Colonic mucosa (tissue), 4 donors: ENCODE measurements at regions not wholly inside any gene's neighbourhood (a gene's known extent, or its start where the extent isn't known, plus 50 kb on each side); places are given as distances from the start of the nearest gene placed in this dataset.

ENCODE experiments used
- DNase-seq: peaks from one replicate; pipeline ENCODE4 v3.0.0-alpha.2; 2020
- H3K27ac ChIP-seq: fragments of 200-600 bp; one replicate; pipeline ENCODE4 v1.8.0; 2021
- H3K27me3 ChIP-seq: fragments of 200-600 bp; one replicate; pipeline ENCODE4 v1.8.0; 2021
- H3K36me3 ChIP-seq: fragments of 200-600 bp; one replicate; pipeline ENCODE4 v1.8.0; 2021
- H3K4me1 ChIP-seq: fragments of 200-600 bp; one replicate; pipeline ENCODE4 v1.8.0; 2021; ENCODE audit warnings: mild to moderate bottlenecking
- H3K4me3 ChIP-seq: fragments of 200-600 bp; one replicate; pipeline ENCODE4 v1.8.0; 2021
- H3K9ac ChIP-seq, 2 donors: one replicate each; pipeline ENCODE4 v1.7.0; 2013; ENCODE audit warnings: control low read depth in 2 of 2, low read depth in 2 of 2, low read length in 2 of 2
- H3K9me3 ChIP-seq: fragments of 200-600 bp; one replicate; pipeline ENCODE4 v1.8.0; 2021
- CTCF ChIP-seq: fragments of 200-600 bp; IDR thresholded peaks from one replicate; pipeline ENCODE4 v1.8.0; 2022; ENCODE audit warnings: antibody characterized with exemption, mild to moderate bottlenecking
- intact Hi-C: fragments of 100-400 bp; cut with DNase I; formaldehyde crosslinking; loops from one replicate; pipeline ENCODE4 v1.14.1; 2022
- donor health status: healthy.
- donor health status: DM: no; HTN: no; CAD: no.
- donor health status: DM: no; HTN: no; CAD: no.

GRCh38 chr1:207971331-207972219 is 60.6 kb upstream of the CD34 start:
- no peaks in the 10 kb centered on the region for H3K9me3 ChIP-seq
- H3K9ac ChIP-seq = no peak overlapping the region
- H3K27ac ChIP-seq = no peak overlapping the region
- no peaks in the 10 kb centered on the region for H3K4me1 ChIP-seq
- no peaks in the 10 kb centered on the region for H3K36me3 ChIP-seq
- intact Hi-C loops = no loop called here
- no peak for TF ChIP-seq CTCF
- H3K27me3 ChIP-seq = no peaks in the 10 kb centered on the region
- DNase-seq = no peak
- no peak overlapping the region for H3K4me3 ChIP-seq

GRCh38 chr1:207970329-207971233 is 59.7 kb upstream of the CD34 start:
- no peaks in the 10 kb centered on the region for H3K36me3 ChIP-seq
- H3K9me3 ChIP-seq = no peaks in the 10 kb centered on the region
- no peak for DNase-seq
- no peaks in the 10 kb centered on the region for H3K4me1 ChIP-seq
- no peak overlapping the region for H3K27ac ChIP-seq
- intact Hi-C loops = no loop called here
- TF ChIP-seq CTCF = no peak
- H3K27me3 ChIP-seq = no peaks in the 10 kb centered on the region
- no peak overlapping the region for H3K4me3 ChIP-seq
- H3K9ac ChIP-seq = no peak overlapping the region

DNA sequence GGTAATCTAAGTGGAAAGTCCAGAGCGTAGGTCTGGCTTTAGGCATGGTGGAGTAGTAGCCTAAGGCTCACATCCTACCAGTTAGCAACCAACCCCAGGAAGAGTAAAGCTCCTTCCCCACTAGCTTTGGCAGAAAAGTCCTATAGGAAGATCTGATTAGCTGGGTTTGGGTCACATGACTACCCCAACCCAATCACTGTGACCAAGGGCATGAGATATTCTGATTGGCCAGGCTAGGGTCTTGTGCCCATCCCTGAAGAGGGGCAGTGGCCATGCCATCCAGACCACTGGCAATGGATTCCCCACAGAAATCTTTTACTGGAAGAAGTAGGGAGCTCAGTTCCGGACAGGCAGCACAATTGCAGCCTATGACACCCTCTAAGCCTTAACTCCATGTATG is 58.6 kb upstream of the CD34 start:
- no peak for TF ChIP-seq CTCF
- intact Hi-C loops = no loop called here
- DNase-seq = no peak

GRCh38 chr1:207968521-207969009 is 57.6 kb upstream of the CD34 start:
- no peak for TF ChIP-seq CTCF
- intact Hi-C loops = no loop called here
- no peaks in the 10 kb centered on the region for H3K36me3 ChIP-seq

More for the DNA sequence above, 58.6 kb upstream of the CD34 start:
- H3K9ac ChIP-seq = no peak overlapping the region
- H3K9me3 ChIP-seq = no peaks in the 10 kb centered on the region
- no peaks in the 10 kb centered on the region for H3K36me3 ChIP-seq
- no peaks in the 10 kb centered on the region for H3K27me3 ChIP-seq
- H3K27ac ChIP-seq = no peak overlapping the region
- no peak overlapping the region for H3K4me3 ChIP-seq
- no peaks in the 10 kb centered on the region for H3K4me1 ChIP-seq

GRCh38 chr1:207967703-207968102 is 56.8 kb upstream of the CD34 start:
- Histone ChIP-seq H3K36me3 (no peaks in the 10 kb centered on the region), H3K4me3 (no peak overlapping the region), H3K9ac (no peak overlapping the region), H3K27ac (no peak overlapping the region), H3K4me1 (peaks cover 3% of the 10 kb centered on the region), H3K27me3 (no peaks in the 10 kb centered on the region), H3K9me3 (no peaks in the 10 kb centered on the region)
- intact Hi-C loops = no loop called here
- TF ChIP-seq CTCF = no peak
- DNase-seq = no peak

More at GRCh38 chr1:207968521-207969009, 57.6 kb upstream of the CD34 start:
- Histone ChIP-seq H3K9ac (no peak overlapping the region), H3K27ac (no peak overlapping the region), H3K4me3 (no peak overlapping the region), H3K4me1 (no peaks in the 10 kb centered on the region), H3K9me3 (no peaks in the 10 kb centered on the region), H3K27me3 (no peaks in the 10 kb centered on the region)
- DNase-seq = no peak
